Kidney (tissue), 13 donors: ENCODE measurements at regions not wholly inside any gene's neighbourhood (a gene's known extent, or its start where the extent isn't known, plus 50 kb on each side); places are given as distances from the start of the nearest gene placed in this dataset.
A peak's percentile ranks its signal among the peaks of the same experiment; 100 is the strongest.

Source experiments
- DNase-seq, 5 donors: peaks; one replicate each; pipeline ENCODE4 v3.0.0-alpha.2; 2013 to 2020
- FAIRE-seq: peaks from 2 replicates; lab custom pipeline; 2012; peaks lifted over from hg19 to GRCh38; lab: Jason Lieb, UNC
- H3K27ac ChIP-seq, 2 donors: one replicate each; pipeline ENCODE4 v1.7.0; 2013; ENCODE audit warnings: low read depth in 2 of 2, low read length in 2 of 2, inconsistent platforms in 1 of 2
- H3K27me3 ChIP-seq: one replicate; pipeline ENCODE4 v1.7.1; 2013; ENCODE audit warnings: low read length, inconsistent platforms; ENCODE audit not compliant: control insufficient read depth, insufficient read depth
- H3K36me3 ChIP-seq, 3 donors: one replicate each; pipeline versions ENCODE4 v1.7.0 to v1.7.1; 2013; ENCODE audit warnings: low read length in 3 of 3, control low read depth in 1 of 3, inconsistent platforms in 1 of 3; ENCODE audit not compliant: insufficient read depth in 3 of 3, control insufficient read depth in 2 of 3
- H3K4me1 ChIP-seq, 3 donors: one replicate each; pipeline versions ENCODE4 v1.7.0 to v1.7.1; 2013; ENCODE audit warnings: low read length in 3 of 3, inconsistent platforms in 1 of 3, low read depth in 1 of 3; ENCODE audit not compliant: control insufficient read depth in 2 of 3, insufficient read depth in 2 of 3
- H3K4me3 ChIP-seq, 3 donors: one replicate each; pipeline versions ENCODE4 v1.7.0 to v1.8.1; 2013; ENCODE audit warnings: low read length in 3 of 3, control low read depth in 1 of 3, inconsistent platforms in 1 of 3
- H3K9ac ChIP-seq, 3 donors: one replicate each; pipeline versions ENCODE4 v1.7.0 to v1.7.1; 2013; ENCODE audit warnings: low read length in 3 of 3, control low read depth in 1 of 3, inconsistent platforms in 1 of 3
- H3K9me3 ChIP-seq, 3 donors: one replicate each; pipeline versions ENCODE4 v1.7.0 to v1.7.1; 2013; ENCODE audit warnings: low read length in 3 of 3, control low read depth in 1 of 3, inconsistent platforms in 1 of 3; ENCODE audit not compliant: control insufficient read depth in 2 of 3, insufficient read depth in 1 of 3
- intact Hi-C: fragments of 100-400 bp; cut with DNase I; formaldehyde crosslinking; loops from one replicate; pipeline ENCODE4 v1.11.1; 2022
- TF ChIP-seq, protein P1 (sequence below): IDR thresholded peaks from 3 replicates; pipeline ENCODE4 v1.5.1; 2012; ENCODE audit warnings: mild to moderate bottlenecking, moderate library complexity, borderline replicate concordance; ENCODE audit not compliant: insufficient read depth; ENCODE audit errors: extremely low read depth
- donor health status: control.
- donor health status: control.
- donor health status: control.
- donor health status: control.
- donor health status: control.
- donor health status: DM: yes; HTN: yes; CAD: no.
- donor health status: Normal renal cell carcinoma (clear cell type).

DNA sequence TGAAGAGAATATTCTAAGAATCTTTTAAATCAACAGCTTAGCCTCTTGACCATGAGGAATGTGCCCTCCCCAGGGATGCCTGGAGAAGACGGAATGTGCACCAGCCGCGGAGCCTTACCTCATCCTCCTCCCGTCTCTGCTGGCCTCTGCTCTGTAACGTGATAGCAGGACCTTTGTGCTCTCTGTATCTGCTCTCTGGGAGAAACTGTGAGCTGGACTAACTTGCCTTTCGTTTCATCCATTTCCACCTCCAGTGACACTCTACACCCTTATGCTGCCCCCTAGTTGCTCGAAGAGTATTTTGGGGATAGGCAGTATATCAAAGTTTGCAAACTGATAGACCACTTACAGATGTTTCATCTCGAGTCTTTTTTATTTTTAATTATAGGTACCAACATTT, 141.4 kb downstream of the NPR3 start:
- Histone ChIP-seq H3K36me3 (no peaks in the 10 kb centered on the region), H3K9ac (no peak overlapping the region), H3K27me3 (no peaks in the 10 kb centered on the region), H3K9me3 (no peaks in the 10 kb centered on the region), H3K4me3 (peak overlapping the region in 1 of 3 donors; percentile 30), H3K4me1 (peaks cover 0 to 7% (median 5%) of the 10 kb centered on the region in 3 donors), H3K27ac (peak overlapping the region in 1 of 2 donors; percentile 63)
- FAIRE-seq (peak; percentile 27), DNase-seq (peak in 4 of 5 donors; percentile 70 to 85 (median 82))
- intact Hi-C loops = no loop called here
- TF ChIP-seq, protein P1, sequence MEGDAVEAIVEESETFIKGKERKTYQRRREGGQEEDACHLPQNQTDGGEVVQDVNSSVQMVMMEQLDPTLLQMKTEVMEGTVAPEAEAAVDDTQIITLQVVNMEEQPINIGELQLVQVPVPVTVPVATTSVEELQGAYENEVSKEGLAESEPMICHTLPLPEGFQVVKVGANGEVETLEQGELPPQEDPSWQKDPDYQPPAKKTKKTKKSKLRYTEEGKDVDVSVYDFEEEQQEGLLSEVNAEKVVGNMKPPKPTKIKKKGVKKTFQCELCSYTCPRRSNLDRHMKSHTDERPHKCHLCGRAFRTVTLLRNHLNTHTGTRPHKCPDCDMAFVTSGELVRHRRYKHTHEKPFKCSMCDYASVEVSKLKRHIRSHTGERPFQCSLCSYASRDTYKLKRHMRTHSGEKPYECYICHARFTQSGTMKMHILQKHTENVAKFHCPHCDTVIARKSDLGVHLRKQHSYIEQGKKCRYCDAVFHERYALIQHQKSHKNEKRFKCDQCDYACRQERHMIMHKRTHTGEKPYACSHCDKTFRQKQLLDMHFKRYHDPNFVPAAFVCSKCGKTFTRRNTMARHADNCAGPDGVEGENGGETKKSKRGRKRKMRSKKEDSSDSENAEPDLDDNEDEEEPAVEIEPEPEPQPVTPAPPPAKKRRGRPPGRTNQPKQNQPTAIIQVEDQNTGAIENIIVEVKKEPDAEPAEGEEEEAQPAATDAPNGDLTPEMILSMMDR = peak; percentile 58

DNA sequence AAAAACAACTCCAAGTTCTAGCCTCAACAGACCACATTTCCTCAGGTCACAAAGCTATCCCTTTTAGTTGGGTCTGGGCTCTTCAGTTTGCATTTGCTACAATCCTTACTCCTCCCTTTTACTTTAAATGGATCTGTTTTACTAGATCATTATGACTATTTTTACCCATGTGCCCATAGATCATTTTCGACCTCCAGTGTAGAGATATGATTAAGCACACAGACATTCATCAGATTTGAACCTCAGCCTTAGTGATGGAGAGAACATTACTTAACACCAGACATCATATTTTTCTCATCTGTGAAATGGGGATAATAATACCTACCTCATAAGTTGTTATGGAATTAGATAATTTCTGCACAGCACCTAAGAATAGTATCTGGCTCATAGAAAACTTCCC, 141.9 kb downstream of the NPR3 start:
- Histone ChIP-seq H3K27me3 (no peaks in the 10 kb centered on the region), H3K36me3 (no peaks in the 10 kb centered on the region), H3K9ac (no peak overlapping the region), H3K4me3 (no peak overlapping the region), H3K27ac (no peak overlapping the region), H3K9me3 (no peaks in the 10 kb centered on the region), H3K4me1 (peaks cover 0 to 7% (median 5%) of the 10 kb centered on the region in 3 donors)
- FAIRE-seq (no peak), DNase-seq (no peak)
- TF ChIP-seq, protein P1 = no peak
- intact Hi-C loops = no loop called here

DNA sequence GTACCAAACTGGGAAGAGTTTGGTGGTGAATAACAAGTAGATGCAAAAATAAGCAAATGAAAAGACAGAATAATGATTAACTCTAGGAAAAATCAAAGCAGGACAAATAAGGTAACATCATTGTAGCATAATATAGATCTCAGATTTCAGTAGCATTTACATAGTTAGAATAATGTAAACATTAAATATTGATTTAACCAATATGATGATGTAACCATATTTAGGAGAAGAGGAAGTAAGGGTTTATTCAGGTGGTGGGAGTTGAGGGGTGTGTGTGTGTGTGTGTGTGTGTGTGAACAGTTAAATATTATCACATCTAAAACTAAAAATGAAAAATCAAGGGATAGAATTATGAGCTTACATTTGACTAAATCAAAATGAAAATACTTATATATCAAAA, 143.4 kb downstream of the NPR3 start:
- TF ChIP-seq, protein P1 = no peak
- H3K9ac ChIP-seq = no peak overlapping the region
- H3K27me3 ChIP-seq = no peaks in the 10 kb centered on the region
- H3K4me3 ChIP-seq = no peak overlapping the region
- H3K36me3 ChIP-seq = no peaks in the 10 kb centered on the region
- H3K4me1 ChIP-seq = peaks cover 0 to 7% (median 5%) of the 10 kb centered on the region in 3 donors
- intact Hi-C loops = no loop called here
- FAIRE-seq (no peak), DNase-seq (no peak)
- H3K27ac ChIP-seq = no peak overlapping the region
- H3K9me3 ChIP-seq = peaks cover 0 to 7% (median 0%) of the 10 kb centered on the region in 3 donors

DNA sequence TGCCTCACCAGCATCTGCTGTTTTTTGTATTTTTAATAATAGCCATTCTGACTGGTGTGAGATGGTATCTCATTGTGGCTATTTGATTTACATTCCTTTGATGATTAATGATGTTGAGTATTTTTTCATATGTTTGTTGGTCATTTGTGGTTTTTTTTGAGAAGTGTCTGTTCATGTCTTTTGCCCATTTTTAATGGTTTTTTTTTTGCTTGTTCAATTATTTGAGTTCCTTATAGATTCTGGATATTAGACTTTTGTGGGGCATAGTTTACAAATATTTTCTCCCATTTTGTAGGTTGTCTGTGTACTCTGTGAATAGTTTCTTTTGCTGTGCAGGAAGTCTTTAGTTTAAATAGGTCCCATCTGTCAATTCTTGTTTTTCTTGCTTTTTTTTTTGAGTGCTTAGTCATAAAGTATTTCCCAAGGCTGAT, 148.1 kb downstream of the NPR3 start:
- no peak overlapping the region for H3K27ac ChIP-seq
- no peaks in the 10 kb centered on the region for H3K36me3 ChIP-seq
- no peaks in the 10 kb centered on the region for H3K4me1 ChIP-seq
- no peak for DNase-seq
- no peak for FAIRE-seq
- H3K27me3 ChIP-seq = no peaks in the 10 kb centered on the region
- no peak overlapping the region for H3K4me3 ChIP-seq
- no peak overlapping the region for H3K9ac ChIP-seq
- intact Hi-C loops = no loop called here
- TF ChIP-seq, protein P1 = no peak
- peaks cover 0 to 8% (median 0%) of the 10 kb centered on the region in 3 donors for H3K9me3 ChIP-seq
